ENCODE measurements at regions not wholly inside any gene's neighbourhood (a gene's known extent, or its start where the extent isn't known, plus 50 kb on each side); places are given as distances from the start of the nearest gene placed in this dataset.

GRCh38 chr22:27303718-27304117 lies 497.8 kb downstream of the MN1 start:
- Histone ChIP-seq H2BK20ac (ENCODE audit: low read length) (no peak overlapping the region), H3K79me1 (ENCODE audit: low read depth, low read length) (no peaks in the 10 kb centered on the region), H3K14ac (ENCODE audit: insufficient read length) (no peak overlapping the region), H2AFZ (ENCODE audit: low read length) (no peak overlapping the region), H3K27ac (ENCODE audit: low read depth, low read length) (no peak overlapping the region), H4K20me1 (replicated peaks in 1 of 2; ENCODE audit: control insufficient read depth in 1 of 2, insufficient read depth in 2 of 2, low read length in 2 of 2) (no peaks in the 10 kb centered on the region), H3K36me3 (ENCODE audit: control insufficient read depth in 2 of 4, insufficient read depth in 4 of 4, low read length in 3 of 4) (no peaks in the 10 kb centered on the region), H4K8ac (ENCODE audit: extremely low read depth, insufficient read depth, low read length) (no peak overlapping the region), H3K9me3 (ENCODE audit: insufficient read depth in 2 of 2, low read depth in 1 of 2, low read length in 1 of 2) (no peaks in the 10 kb centered on the region), H3K4me1 (replicated peaks in 1 of 4; ENCODE audit: control insufficient read depth in 3 of 4, insufficient read depth in 4 of 4, low read length in 3 of 4) (peaks cover 0 to 8% (median 3%) of the 10 kb centered on the region in 4 experiments; a peak in 5 of 7 replicates), H2AK5ac (ENCODE audit: low read depth, low read length) (no peak overlapping the region), H3K4me3 (ENCODE audit: extremely low read depth in 1 of 4, insufficient read depth in 2 of 4, low read depth in 3 of 4, low read length in 4 of 4) (no peak overlapping the region), H3K79me2 (ENCODE audit: control insufficient read depth in 1 of 2, insufficient read depth in 2 of 2, low read length in 2 of 2) (no peaks in the 10 kb centered on the region), H3K9ac (replicated peaks in 1 of 4; ENCODE audit: extremely low read depth in 1 of 4, low read depth in 3 of 4, low read length in 3 of 4) (no peak overlapping the region), H2BK5ac (ENCODE audit: low read depth, low read length) (no peak overlapping the region), H3K18ac (ENCODE audit: extremely low read depth, low read length) (no peak overlapping the region), H4K5ac (ENCODE audit: insufficient read length, low read depth, low read length) (no peak overlapping the region), H2BK120ac (replicated peaks; ENCODE audit: low read depth, low read length) (no peak overlapping the region), H4K91ac (replicated peaks; ENCODE audit: insufficient read length, low read length) (no peak overlapping the region), H3K27me3 (replicated peaks in 1 of 4; ENCODE audit: control insufficient read depth in 3 of 4, extremely low read depth in 1 of 4, insufficient read depth in 3 of 4, low read length in 3 of 4) (no peaks in the 10 kb centered on the region), H3K56ac (replicated peaks; ENCODE audit: insufficient read length, low read depth, low read length) (no peak overlapping the region), H3K4me2 (ENCODE audit: insufficient read depth in 1 of 2, low read depth in 2 of 2, low read length in 2 of 2) (no peak overlapping the region), H2BK12ac (ENCODE audit: low read depth, low read length) (no peak overlapping the region), H3K4ac (replicated peaks; ENCODE audit: insufficient read length, low read depth, low read length) (no peak overlapping the region), H3K23ac (ENCODE audit: insufficient read length) (no peak overlapping the region), H3K23me2 (ENCODE audit: low read depth, low read length) (peaks cover 3% of the 10 kb centered on the region; the same call in 1 of the 2 replicates), H2BK15ac (ENCODE audit: low read length) (no peak overlapping the region)
- no peak for TF ChIP-seq YY1 (IDR thresholded peaks at IDR 0.05; ENCODE audit: low read depth, low read length)
- peak; percentile 41; the same call in 1 of the 2 replicates for TF ChIP-seq KDM1A (IDR thresholded peaks at IDR 0.05; ENCODE audit: borderline replicate concordance, low read length)
- FAIRE-seq (no peak), DNase-seq (ENCODE audit: low read depth in 1 of 2, low spot score in 2 of 2) (no peak)
- POLR2A ChIA-PET (ENCODE audit: partially characterized antibody), result no interaction called here
- CTCF ChIA-PET (ENCODE audit: partially characterized antibody), result no interaction called here

Data from H1 (cell line).